ENCODE measurements at regions not wholly inside any gene's neighbourhood (a gene's known extent, or its start where the extent isn't known, plus 50 kb on each side); places are given as distances from the start of the nearest gene placed in this dataset.
A peak's percentile ranks its signal among the peaks of the same experiment; 100 is the strongest.

DNA sequence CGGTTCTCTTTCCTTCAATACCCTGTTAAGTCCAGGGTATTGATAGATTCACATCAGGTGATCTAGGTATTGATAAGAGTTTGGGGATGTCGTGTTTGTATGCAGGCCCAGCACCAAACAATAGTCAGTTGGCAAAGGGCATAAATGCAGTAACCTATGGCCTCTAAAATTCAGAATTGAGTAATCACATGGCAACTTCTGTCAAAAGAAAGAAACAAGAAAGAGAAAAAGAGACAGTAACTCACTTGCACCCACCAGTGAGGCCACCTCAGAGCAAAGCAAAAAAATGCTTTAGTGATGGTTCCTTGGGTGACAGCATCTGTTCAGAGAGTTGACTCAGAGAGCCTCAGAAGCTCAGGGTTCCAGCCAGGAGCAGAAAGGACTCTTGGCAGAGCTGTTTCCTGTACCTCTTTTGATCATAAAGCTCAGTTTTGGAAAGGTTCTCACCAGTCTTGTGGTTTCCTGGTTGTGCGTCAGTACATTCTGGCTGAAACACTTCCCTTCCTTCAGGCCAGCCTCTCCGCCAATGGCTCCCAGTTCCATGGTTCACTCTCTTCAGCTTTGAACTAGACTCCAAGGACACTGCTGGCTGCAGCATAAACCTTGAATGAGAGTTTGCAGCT lies 70.1 kb upstream of the GORAB start:
- peak; percentile 1 for DNase-seq

DNA sequence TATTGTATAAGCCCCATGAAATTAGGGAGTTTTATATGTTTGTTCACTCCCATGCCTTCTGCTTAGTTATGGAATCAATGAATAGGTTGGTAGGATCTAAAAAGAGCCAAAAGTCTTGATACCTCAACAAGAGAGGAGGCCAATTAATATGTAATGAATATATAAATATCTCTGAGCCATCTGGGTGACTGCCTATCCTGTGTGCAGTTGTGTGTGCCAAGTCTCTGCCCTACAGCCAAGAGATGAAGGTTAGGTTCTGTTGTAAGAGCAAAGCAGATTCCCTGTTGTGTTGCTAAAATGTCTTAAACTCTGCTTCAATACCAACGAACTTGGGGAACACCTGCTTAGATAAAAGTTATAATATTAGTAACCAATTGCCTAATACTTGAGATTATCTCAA lies 61.8 kb upstream of the GORAB start:
- no peak for DNase-seq

- DNase-seq = no peak
Measured at GRCh38 chr1:170471398-170472053, 60.4 kb upstream of the GORAB start.

GRCh38 chr1:170481000-170481399 lies 51.0 kb upstream of the GORAB start:
- DNase-seq = no peak

Measured in suppressor macrophage treated with lipopolysaccharide for 4 hours (primary cell).